Islet precursor cell (in vitro differentiated cells): ENCODE measurements at regions not wholly inside any gene's neighbourhood (a gene's known extent, or its start where the extent isn't known, plus 50 kb on each side); places are given as distances from the start of the nearest gene placed in this dataset.
A peak's percentile ranks its signal among the peaks of the same experiment; 100 is the strongest.

Experiments used
- DNase-seq: peaks from one replicate; pipeline ENCODE4 v3.0.0-alpha.2; 2018

GRCh38 chr10:113446739-113447138, 106.1 kb upstream of the HABP2 start:
- no peak for DNase-seq

- DNase-seq, result no peak
Observed at GRCh38 chr10:113447278-113447677, 105.6 kb upstream of the HABP2 start.

GRCh38 chr10:113449006-113449695, 103.7 kb upstream of the HABP2 start:
- DNase-seq, result no peak

DNA sequence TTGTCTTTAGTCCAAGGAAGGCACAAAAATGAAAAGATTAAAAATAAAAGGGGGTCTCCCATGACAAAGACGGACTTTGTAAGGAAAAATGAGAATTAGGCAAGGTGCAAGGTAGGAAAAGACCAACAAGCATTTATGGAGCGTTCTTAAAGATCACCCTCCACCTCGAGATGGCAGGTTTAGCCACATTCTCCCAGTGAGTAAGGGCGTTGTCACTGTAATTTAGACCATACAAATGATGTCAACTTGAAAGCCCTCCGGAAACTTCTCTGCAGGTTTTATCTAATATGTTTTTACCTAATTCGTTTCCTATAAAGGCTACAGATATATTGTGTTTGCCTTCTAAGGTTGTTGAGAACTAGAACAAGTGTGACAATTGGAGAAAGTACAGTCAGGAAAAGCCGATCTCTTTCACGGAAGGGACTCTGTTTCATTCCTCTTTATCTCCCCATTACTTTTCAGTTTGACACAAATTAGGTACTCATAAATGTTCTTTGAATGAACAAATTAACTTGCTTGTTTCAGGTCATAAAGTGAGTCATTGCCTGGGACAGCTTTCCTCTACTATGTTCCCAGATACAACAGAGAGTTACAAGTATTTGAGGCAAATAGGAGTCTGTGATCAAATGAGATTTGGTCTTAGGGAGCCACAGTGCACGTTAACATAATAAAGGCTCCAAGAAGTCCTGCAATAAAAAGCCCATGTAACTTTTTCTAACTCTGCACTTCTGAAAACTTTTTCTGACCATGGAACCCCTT, 102.6 kb upstream of the HABP2 start:
- no peak for DNase-seq

- no peak for DNase-seq
Observed at GRCh38 chr10:113450906-113451305, 101.9 kb upstream of the HABP2 start.

DNA sequence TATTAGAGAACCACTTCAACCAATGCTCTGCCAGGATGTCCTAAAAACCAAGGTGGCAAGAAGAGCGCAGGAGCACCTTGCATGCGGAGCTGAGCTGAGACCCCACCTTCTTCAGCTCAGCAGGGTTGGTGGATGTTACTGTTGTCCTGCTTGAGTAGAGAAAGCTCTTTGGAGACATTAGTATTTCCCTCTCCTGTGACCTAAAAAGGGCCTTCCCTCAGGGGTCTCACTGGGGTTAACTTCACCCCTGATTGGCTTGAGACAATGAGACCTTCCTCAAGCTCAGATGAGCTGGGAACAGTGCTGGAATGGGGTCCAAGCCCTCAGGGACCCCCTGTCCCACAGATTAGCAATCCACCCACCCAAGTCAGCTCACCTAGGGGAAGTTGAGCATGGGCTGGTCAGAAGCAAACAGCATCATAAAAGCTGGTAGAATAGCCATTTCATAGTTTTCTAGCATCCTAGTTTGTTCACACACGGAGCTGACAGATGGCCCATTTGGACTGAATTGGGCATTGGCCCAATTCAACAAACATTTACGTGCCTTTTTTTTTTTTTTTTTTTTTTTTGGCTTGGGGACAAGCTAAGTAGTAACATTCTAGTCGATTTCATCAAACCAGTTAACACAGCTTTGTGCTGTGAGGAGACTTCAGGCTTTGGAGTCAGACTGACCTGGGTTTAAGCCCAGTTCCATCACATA, 100.6 kb upstream of the HABP2 start:
- no peak for DNase-seq

DNA sequence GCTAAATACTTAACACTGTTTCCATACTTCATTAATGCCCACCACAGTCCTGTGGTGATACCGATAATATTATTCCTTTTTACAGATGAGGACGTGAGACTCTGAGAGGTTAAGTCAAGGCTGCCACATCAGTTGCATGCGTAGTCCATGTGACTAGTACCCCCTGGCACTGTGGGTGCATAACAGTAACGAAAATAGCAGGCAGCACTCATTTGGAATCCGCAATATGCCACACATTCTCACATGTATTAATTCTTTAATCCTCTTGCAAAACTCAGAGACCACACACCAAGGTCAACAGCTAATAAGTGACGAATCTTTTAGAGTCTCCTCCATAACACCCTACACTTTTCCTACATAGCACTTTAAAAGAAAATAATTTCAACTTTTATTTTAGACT, 99.5 kb upstream of the HABP2 start:
- DNase-seq, result no peak

GRCh38 chr10:113454341-113455061, 98.4 kb upstream of the HABP2 start:
- DNase-seq, result peak; percentile 75

GRCh38 chr10:113455947-113456346, 96.9 kb upstream of the HABP2 start:
- DNase-seq, result no peak

GRCh38 chr10:113456741-113457140, 96.1 kb upstream of the HABP2 start:
- no peak for DNase-seq

DNA sequence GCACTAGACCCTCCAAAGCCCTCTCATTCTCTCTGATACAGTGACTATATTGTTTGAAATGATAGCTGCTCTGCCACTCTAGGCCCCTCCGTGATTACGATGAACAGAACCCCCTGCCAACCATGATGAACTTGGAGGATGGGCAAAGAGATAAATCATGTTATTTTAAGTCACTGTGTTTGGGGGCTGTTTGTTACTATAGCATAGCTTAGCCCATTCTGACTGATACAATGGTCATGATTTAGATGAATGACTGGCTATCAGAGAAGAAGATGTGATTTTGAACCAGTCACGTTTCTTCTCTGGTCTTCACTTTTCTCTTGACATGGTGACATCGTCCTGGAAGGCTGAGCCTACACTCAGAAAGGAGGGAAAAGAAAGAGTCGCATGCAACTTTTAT, 95.4 kb upstream of the HABP2 start:
- no peak for DNase-seq

GRCh38 chr10:113458451-113458850, 94.4 kb upstream of the HABP2 start:
- DNase-seq, result no peak

DNA sequence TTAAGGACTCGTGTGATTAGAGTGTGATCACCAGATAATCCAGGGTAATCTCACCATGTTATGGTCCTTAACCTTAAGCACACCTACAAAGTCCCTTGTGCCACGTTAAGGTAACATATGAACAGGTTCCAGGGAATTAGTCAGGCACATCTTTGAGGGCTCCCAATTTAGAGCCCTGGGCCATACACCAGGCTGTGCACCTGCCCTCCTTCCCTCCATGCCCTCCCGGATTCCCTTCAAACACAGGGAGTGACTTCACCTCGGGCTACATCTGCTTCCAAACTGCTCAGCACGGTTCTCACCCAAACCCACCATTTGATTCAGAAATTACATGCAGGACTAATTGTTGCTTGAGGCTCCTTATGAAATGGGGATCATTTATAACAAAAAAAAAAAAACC, 93.9 kb upstream of the HABP2 start:
- DNase-seq, result no peak

GRCh38 chr10:113459626-113460280, 93.1 kb upstream of the HABP2 start:
- no peak for DNase-seq

DNA sequence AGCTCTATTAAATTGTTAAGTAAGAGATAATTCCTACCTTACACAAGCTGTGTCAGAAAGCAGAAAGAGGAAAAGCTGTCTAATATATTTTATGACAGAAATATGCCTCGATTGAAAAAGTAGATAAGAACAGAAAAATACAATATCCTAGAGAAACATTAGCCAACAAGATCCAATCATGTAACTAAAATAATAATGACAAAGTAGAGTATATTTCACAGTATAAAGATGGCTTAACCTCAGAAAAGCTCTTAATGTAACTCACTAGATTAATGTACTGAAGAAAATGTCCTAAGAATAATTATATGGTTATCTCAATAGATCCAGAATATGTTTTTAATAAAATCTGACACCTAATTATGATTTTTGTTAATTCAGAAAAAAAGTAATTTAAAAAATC, 89.8 kb upstream of the HABP2 start:
- no peak for DNase-seq

DNA sequence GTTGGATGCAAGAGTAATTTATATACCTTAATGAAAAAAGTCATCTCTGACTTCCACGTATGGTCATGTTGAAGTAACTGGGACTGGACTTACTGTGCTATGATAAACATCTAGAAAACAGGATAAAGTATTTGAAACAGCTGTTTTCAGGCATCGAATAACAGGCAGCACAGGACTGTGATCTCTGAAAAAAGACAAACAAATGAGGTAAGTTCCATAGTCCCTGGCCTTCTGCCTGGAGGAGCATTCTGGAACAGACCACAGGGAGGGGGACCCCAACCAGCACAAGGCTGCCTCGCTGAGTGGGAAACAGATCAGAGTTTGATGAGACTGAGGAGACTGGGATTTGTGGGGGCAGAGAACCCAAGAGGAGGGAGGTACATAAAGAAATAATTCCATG, 89.1 kb upstream of the HABP2 start:
- no peak for DNase-seq

- DNase-seq, result no peak
Observed at GRCh38 chr10:113469796-113470195, 83.1 kb upstream of the HABP2 start.

GRCh38 chr10:113470372-113471240, 82.2 kb upstream of the HABP2 start:
- no peak for DNase-seq

DNA sequence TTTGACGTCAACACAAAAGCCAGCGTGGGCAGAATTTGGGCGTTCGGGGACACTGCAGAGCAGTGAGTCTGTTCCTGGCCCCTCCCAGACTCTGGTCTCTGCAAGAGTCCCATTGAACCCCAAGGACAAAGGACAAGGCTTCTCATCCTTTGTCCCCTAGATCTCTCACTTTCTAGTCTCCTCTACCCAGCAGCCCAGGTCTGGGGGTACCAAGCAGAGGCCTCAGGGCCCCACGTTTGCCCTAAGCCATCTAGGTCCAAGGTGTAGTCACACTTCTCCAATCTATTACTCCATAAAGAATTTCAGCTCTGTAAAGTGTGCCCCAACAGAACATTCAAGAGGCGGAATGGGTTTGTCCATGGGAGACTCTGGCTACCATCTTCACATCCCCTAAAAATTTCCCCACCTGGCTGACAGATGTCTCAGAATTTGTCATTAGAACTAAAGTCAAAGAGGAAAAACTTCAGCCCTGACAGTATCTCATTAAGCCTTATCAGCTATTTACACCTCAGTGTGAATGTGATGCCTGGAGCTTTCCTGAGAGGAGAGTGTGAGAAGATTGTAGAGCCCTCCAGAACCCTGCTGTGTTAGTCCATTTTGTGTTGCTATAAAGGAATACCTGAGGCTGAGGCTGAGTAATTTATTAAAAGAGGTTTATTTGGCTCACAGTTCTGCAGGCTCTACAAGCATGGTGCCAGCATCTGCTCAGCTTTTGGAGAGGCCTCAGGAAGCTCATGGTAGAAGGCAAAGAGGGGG, 81.4 kb upstream of the HABP2 start:
- DNase-seq, result no peak

- DNase-seq, result no peak
Observed at GRCh38 chr10:113473011-113473410, 79.8 kb upstream of the HABP2 start.

GRCh38 chr10:113473851-113474250, 79.0 kb upstream of the HABP2 start:
- DNase-seq, result no peak
